ENCODE measurements at regions not wholly inside any gene's neighbourhood (a gene's known extent, or its start where the extent isn't known, plus 50 kb on each side); places are given as distances from the start of the nearest gene placed in this dataset.

GRCh38 chr4:188826393-188826792, 687.2 kb downstream of the TRIML1 start:
- DNase-seq (no peak), ATAC-seq (no peak)
- H3K4me1 Mint-ChIP-seq: no peaks in the 10 kb centered on the region
- H3K9me3 Mint-ChIP-seq (ENCODE audit: low read depth): peaks cover 2% of the 10 kb centered on the region
- no peak overlapping the region for H3K27ac Mint-ChIP-seq
- ChIA-PET CTCF (no interaction called here), POLR2A (no interaction called here)
- no peaks in the 10 kb centered on the region for H3K36me3 Mint-ChIP-seq (ENCODE audit: low read depth)
- no peaks in the 10 kb centered on the region for H3K27me3 Mint-ChIP-seq
- intact Hi-C loops (cut with DNase I, micrococcal nuclease): no loop called here
- H3K4me3 Mint-ChIP-seq: no peak overlapping the region

- no peak overlapping the region for H3K27ac Mint-ChIP-seq
- CTCF ChIA-PET: interaction anchor here (0.6 kb wide), 1 partner anchor 524 kb away, joined by 3 read pairs; no protein-coding TSS in a partner anchor
- no peaks in the 10 kb centered on the region for H3K36me3 Mint-ChIP-seq (ENCODE audit: low read depth)
- intact Hi-C loops (cut with DNase I, micrococcal nuclease): no loop called here
- peaks cover 10% of the 10 kb centered on the region for H3K9me3 Mint-ChIP-seq (ENCODE audit: low read depth)
- H3K4me1 Mint-ChIP-seq: no peaks in the 10 kb centered on the region
- H3K4me3 Mint-ChIP-seq: no peak overlapping the region
- ATAC-seq: no peak
- POLR2A ChIA-PET: no interaction called here
- DNase-seq: no peak
- H3K27me3 Mint-ChIP-seq: no peaks in the 10 kb centered on the region
Observed at GRCh38 chr4:188839704-188840103, 700.5 kb downstream of the TRIML1 start.

- no peak for ATAC-seq
- CTCF ChIA-PET: no interaction called here
Observed at GRCh38 chr4:188841523-188841922, 702.3 kb downstream of the TRIML1 start.

GRCh38 chr4:188854436-188854835, 715.2 kb downstream of the TRIML1 start:
- intact Hi-C loops (cut with DNase I, micrococcal nuclease): no loop called here
- Mint-ChIP-seq H3K27me3 (no peaks in the 10 kb centered on the region), H3K4me3 (no peak overlapping the region), H3K4me1 (no peaks in the 10 kb centered on the region), H3K36me3 (ENCODE audit: low read depth) (no peaks in the 10 kb centered on the region), H3K27ac (no peak overlapping the region), H3K9me3 (ENCODE audit: low read depth) (peaks cover 21% of the 10 kb centered on the region)
- DNase-seq (no peak), ATAC-seq (no peak)
- CTCF ChIA-PET: no interaction called here
- POLR2A ChIA-PET: no interaction called here

More at GRCh38 chr4:188841523-188841922, 702.3 kb downstream of the TRIML1 start:
- no peaks in the 10 kb centered on the region for H3K36me3 Mint-ChIP-seq (ENCODE audit: low read depth)
- peaks cover 18% of the 10 kb centered on the region for H3K9me3 Mint-ChIP-seq (ENCODE audit: low read depth)
- H3K27me3 Mint-ChIP-seq: no peaks in the 10 kb centered on the region
- intact Hi-C loops (cut with DNase I, micrococcal nuclease): no loop called here
- H3K4me1 Mint-ChIP-seq: no peaks in the 10 kb centered on the region
- POLR2A ChIA-PET: no interaction called here
- H3K4me3 Mint-ChIP-seq: no peak overlapping the region
- H3K27ac Mint-ChIP-seq: no peak overlapping the region
- DNase-seq: no peak

- H3K36me3 Mint-ChIP-seq (ENCODE audit: low read depth): no peaks in the 10 kb centered on the region
Observed at GRCh38 chr4:188858696-188859095, 719.5 kb downstream of the TRIML1 start.

GRCh38 chr4:188864741-188865140, 725.5 kb downstream of the TRIML1 start:
- Mint-ChIP-seq H3K4me3 (no peak overlapping the region), H3K36me3 (ENCODE audit: low read depth) (no peaks in the 10 kb centered on the region), H3K27ac (no peak overlapping the region), H3K9me3 (ENCODE audit: low read depth) (peaks cover 29% of the 10 kb centered on the region), H3K4me1 (no peaks in the 10 kb centered on the region), H3K27me3 (no peaks in the 10 kb centered on the region)
- no peak for ATAC-seq
- POLR2A ChIA-PET: no interaction called here
- intact Hi-C loops (cut with DNase I, micrococcal nuclease): no loop called here
- CTCF ChIA-PET: no interaction called here
- no peak for DNase-seq

More at GRCh38 chr4:188858696-188859095, 719.5 kb downstream of the TRIML1 start:
- POLR2A ChIA-PET: no interaction called here
- H3K4me3 Mint-ChIP-seq: no peak overlapping the region
- intact Hi-C loops (cut with DNase I, micrococcal nuclease): no loop called here
- H3K4me1 Mint-ChIP-seq: no peaks in the 10 kb centered on the region
- peaks cover 26% of the 10 kb centered on the region for H3K9me3 Mint-ChIP-seq (ENCODE audit: low read depth)
- CTCF ChIA-PET: no interaction called here
- no peaks in the 10 kb centered on the region for H3K27me3 Mint-ChIP-seq
- no peak overlapping the region for H3K27ac Mint-ChIP-seq
- no peak for DNase-seq
- no peak for ATAC-seq

- POLR2A ChIA-PET: no interaction called here
Observed at GRCh38 chr4:188867796-188868195, 728.6 kb downstream of the TRIML1 start.

GRCh38 chr4:188869581-188869980, 730.3 kb downstream of the TRIML1 start:
- intact Hi-C loops (cut with DNase I, micrococcal nuclease): no loop called here
- ChIA-PET CTCF (no interaction called here), POLR2A (no interaction called here)
- ATAC-seq (no peak), DNase-seq (no peak)
- Mint-ChIP-seq H3K4me1 (no peaks in the 10 kb centered on the region), H3K27me3 (no peaks in the 10 kb centered on the region), H3K4me3 (no peak overlapping the region), H3K27ac (no peak overlapping the region), H3K9me3 (ENCODE audit: low read depth) (peaks cover 20% of the 10 kb centered on the region), H3K36me3 (ENCODE audit: low read depth) (no peaks in the 10 kb centered on the region)

More at GRCh38 chr4:188867796-188868195, 728.6 kb downstream of the TRIML1 start:
- H3K9me3 Mint-ChIP-seq (ENCODE audit: low read depth): peaks cover 25% of the 10 kb centered on the region
- no peaks in the 10 kb centered on the region for H3K27me3 Mint-ChIP-seq
- CTCF ChIA-PET: no interaction called here
- no peaks in the 10 kb centered on the region for H3K36me3 Mint-ChIP-seq (ENCODE audit: low read depth)
- no peak overlapping the region for H3K4me3 Mint-ChIP-seq
- intact Hi-C loops (cut with DNase I, micrococcal nuclease): no loop called here
- no peaks in the 10 kb centered on the region for H3K4me1 Mint-ChIP-seq
- no peak overlapping the region for H3K27ac Mint-ChIP-seq
- no peak for ATAC-seq
- DNase-seq: no peak

GRCh38 chr4:188872809-188873208, 733.6 kb downstream of the TRIML1 start:
- DNase-seq (no peak), ATAC-seq (no peak)
- ChIA-PET CTCF (no interaction called here), POLR2A (no interaction called here)
- Mint-ChIP-seq H3K27ac (no peak overlapping the region), H3K4me1 (no peaks in the 10 kb centered on the region), H3K36me3 (ENCODE audit: low read depth) (no peaks in the 10 kb centered on the region), H3K4me3 (no peak overlapping the region), H3K27me3 (no peaks in the 10 kb centered on the region), H3K9me3 (ENCODE audit: low read depth) (peaks cover 16% of the 10 kb centered on the region)
- intact Hi-C loops (cut with DNase I, micrococcal nuclease): no loop called here

- Mint-ChIP-seq H3K9me3 (ENCODE audit: low read depth) (peaks cover 13% of the 10 kb centered on the region), H3K36me3 (ENCODE audit: low read depth) (no peaks in the 10 kb centered on the region), H3K27ac (no peak overlapping the region), H3K27me3 (no peaks in the 10 kb centered on the region), H3K4me3 (no peak overlapping the region), H3K4me1 (no peaks in the 10 kb centered on the region)
- ChIA-PET CTCF (interaction anchor here (0.7 kb wide), 1 partner anchor 766 kb away, joined by 3 read pairs; no protein-coding TSS in a partner anchor), POLR2A (no interaction called here)
- DNase-seq: no peak
- ATAC-seq: no peak
- intact Hi-C loops (cut with DNase I, micrococcal nuclease): no loop called here
Observed at GRCh38 chr4:188876881-188877280, 737.6 kb downstream of the TRIML1 start.

GRCh38 chr4:188879598-188879997, 740.4 kb downstream of the TRIML1 start:
- Mint-ChIP-seq H3K4me1 (no peaks in the 10 kb centered on the region), H3K4me3 (no peak overlapping the region), H3K36me3 (ENCODE audit: low read depth) (no peaks in the 10 kb centered on the region), H3K27ac (no peak overlapping the region), H3K9me3 (ENCODE audit: low read depth) (peaks cover 7% of the 10 kb centered on the region), H3K27me3 (no peaks in the 10 kb centered on the region)
- ChIA-PET CTCF (no interaction called here), POLR2A (no interaction called here)
- ATAC-seq (no peak), DNase-seq (no peak)
- intact Hi-C loops (cut with DNase I, micrococcal nuclease): no loop called here

GRCh38 chr4:188887905-188888304, 748.7 kb downstream of the TRIML1 start:
- H3K27ac Mint-ChIP-seq: no peak overlapping the region
- no peaks in the 10 kb centered on the region for H3K27me3 Mint-ChIP-seq
- CTCF ChIA-PET: no interaction called here
- no peaks in the 10 kb centered on the region for H3K4me1 Mint-ChIP-seq
- H3K36me3 Mint-ChIP-seq (ENCODE audit: low read depth): no peaks in the 10 kb centered on the region
- H3K4me3 Mint-ChIP-seq: no peak overlapping the region
- ATAC-seq (no peak), DNase-seq (no peak)
- intact Hi-C loops (cut with DNase I, micrococcal nuclease): no loop called here
- POLR2A ChIA-PET: no interaction called here
- H3K9me3 Mint-ChIP-seq (ENCODE audit: low read depth): peaks cover 12% of the 10 kb centered on the region

- POLR2A ChIA-PET: no interaction called here
- ATAC-seq: no peak
Observed at GRCh38 chr4:188892837-188893236, 753.6 kb downstream of the TRIML1 start.

More at GRCh38 chr4:188892837-188893236, 753.6 kb downstream of the TRIML1 start:
- Mint-ChIP-seq H3K36me3 (ENCODE audit: low read depth) (no peaks in the 10 kb centered on the region), H3K27ac (no peak overlapping the region), H3K9me3 (ENCODE audit: low read depth) (peaks cover 9% of the 10 kb centered on the region), H3K4me1 (no peaks in the 10 kb centered on the region), H3K27me3 (no peaks in the 10 kb centered on the region), H3K4me3 (no peak overlapping the region)
- no peak for DNase-seq
- intact Hi-C loops (cut with DNase I, micrococcal nuclease): no loop called here
- CTCF ChIA-PET: interaction anchor here (0.6 kb wide), 1 partner anchor 9 kb away, joined by 3 read pairs; no protein-coding TSS in a partner anchor
